ENCODE measurements at regions not wholly inside any gene's neighbourhood (a gene's known extent, or its start where the extent isn't known, plus 50 kb on each side); places are given as distances from the start of the nearest gene placed in this dataset.

GRCh38 chr11:38593649-38594048 lies 1995.6 kb upstream of the RAG2 start:
- no peak for TF ChIP-seq POLR2AphosphoS5 (IDR thresholded peaks at IDR 0.05; ENCODE audit: low read depth, low read length)
- no peak for TF ChIP-seq POLR2A (IDR thresholded peaks at IDR 0.05; ENCODE audit: low read depth, low read length)
- TF ChIP-seq TAF1 (IDR thresholded peaks at IDR 0.05; ENCODE audit: borderline replicate concordance, low read depth, low read length), result no peak
